ENCODE measurements at regions not wholly inside any gene's neighbourhood (a gene's known extent, or its start where the extent isn't known, plus 50 kb on each side); places are given as distances from the start of the nearest gene placed in this dataset.

- Histone ChIP-seq H3K79me2 (ENCODE audit: control insufficient read depth, insufficient read depth, low read length) (no peaks in the 10 kb centered on the region), H3K27ac (ENCODE audit: control insufficient read depth, insufficient read depth) (no peak overlapping the region), H4K20me1 (ENCODE audit: control insufficient read depth, insufficient read depth) (no peaks in the 10 kb centered on the region), H3K9ac (ENCODE audit: control insufficient read depth, insufficient read depth, low read length) (no peak overlapping the region), H3K27me3 (replicated peaks in 1 of 2; ENCODE audit: control insufficient read depth in 2 of 2, insufficient read depth in 2 of 2, low read length in 1 of 2) (no peaks in the 10 kb centered on the region), H3K9me3 (replicated peaks; ENCODE audit: control insufficient read depth, insufficient read depth, low read length) (no peaks in the 10 kb centered on the region), H2AFZ (ENCODE audit: control insufficient read depth, low read depth, low read length) (no peak overlapping the region), H3K36me3 (ENCODE audit: control insufficient read depth in 2 of 2, insufficient read depth in 2 of 2, low read length in 1 of 2) (no peaks in the 10 kb centered on the region), H3K4me1 (ENCODE audit: control insufficient read depth, insufficient read depth, low read length) (no peaks in the 10 kb centered on the region), H3K4me2 (ENCODE audit: control insufficient read depth, insufficient read depth) (no peak overlapping the region), H3K4me3 (no peak overlapping the region)
- ChIA-PET CTCF (interaction anchor here (2.7 kb wide), 1 partner anchor 18 kb away, joined by 12 read pairs; no protein-coding TSS in a partner anchor), RAD21 (ENCODE audit: unreplicated experiment) (no interaction called here), SMC1A (ENCODE audit: uncharacterized antibody, unreplicated experiment) (interaction anchor here (1.4 kb wide), 1 partner anchor 8 kb away, joined by 3 read pairs; no protein-coding TSS in a partner anchor), POLR2A (no interaction called here)
- intact Hi-C loops (cut with micrococcal nuclease; ENCODE audit: unreplicated experiment), result no loop called here
- TF ChIP-seq YY1 (IDR thresholded peaks at IDR 0.05; ENCODE audit: low read depth, low read length), result no peak
- WGBS (ENCODE audit: insufficient coverage, insufficient replicate concordance, low lambda C conversion rate, missing lambda C conversion rate), result 29% methylated on average over 6 of the region's 6 CpGs
- BruUV-seq (replicated peaks), result no TSS peak
- in situ Hi-C loops (cut with MboI), result no loop called here
- no peak for ATAC-seq
- FAIRE-seq, result no peak
- no peak for DNase-seq (ENCODE audit: low read depth, low spot score)
Observed at GRCh38 chr10:28411136-28411460, 108.2 kb upstream of the MPP7 start.

GRCh38 chr10:28411648-28412047 lies 108.8 kb upstream of the MPP7 start:
- ATAC-seq, result peak; percentile 88
- Histone ChIP-seq H3K36me3 (ENCODE audit: control insufficient read depth in 2 of 2, insufficient read depth in 2 of 2, low read length in 1 of 2) (no peaks in the 10 kb centered on the region), H3K9me3 (replicated peaks; ENCODE audit: control insufficient read depth, insufficient read depth, low read length) (no peaks in the 10 kb centered on the region), H3K27me3 (replicated peaks in 1 of 2; ENCODE audit: control insufficient read depth in 2 of 2, insufficient read depth in 2 of 2, low read length in 1 of 2) (no peaks in the 10 kb centered on the region), H2AFZ (ENCODE audit: control insufficient read depth, low read depth, low read length) (no peak overlapping the region), H4K20me1 (ENCODE audit: control insufficient read depth, insufficient read depth) (no peaks in the 10 kb centered on the region), H3K9ac (ENCODE audit: control insufficient read depth, insufficient read depth, low read length) (no peak overlapping the region), H3K4me2 (ENCODE audit: control insufficient read depth, insufficient read depth) (no peak overlapping the region), H3K4me3 (no peak overlapping the region), H3K79me2 (ENCODE audit: control insufficient read depth, insufficient read depth, low read length) (no peaks in the 10 kb centered on the region), H3K4me1 (ENCODE audit: control insufficient read depth, insufficient read depth, low read length) (no peaks in the 10 kb centered on the region), H3K27ac (ENCODE audit: control insufficient read depth, insufficient read depth) (no peak overlapping the region)
- in situ Hi-C loops (cut with MboI), result no loop called here
- SMC1A ChIA-PET (ENCODE audit: uncharacterized antibody, unreplicated experiment), result interaction anchor here (1.4 kb wide), 1 partner anchor 9 kb away, joined by 3 read pairs; no protein-coding TSS in a partner anchor
- RAD21 ChIA-PET (ENCODE audit: unreplicated experiment), result no interaction called here
- FAIRE-seq, result no peak
- intact Hi-C loops (cut with micrococcal nuclease; ENCODE audit: unreplicated experiment), result no loop called here
- POLR2A ChIA-PET, result no interaction called here
- no TSS peak for BruUV-seq (replicated peaks)
- DNase-seq (ENCODE audit: low read depth, low spot score), result no peak
- 2% methylated on average over 4 of the region's 4 CpGs for WGBS (ENCODE audit: insufficient coverage, insufficient replicate concordance, low lambda C conversion rate, missing lambda C conversion rate)
- CTCF ChIA-PET, result no interaction called here
- TF ChIP-seq ZNF622 (IDR thresholded peaks at IDR 0.05), result no peak
- no peak for TF ChIP-seq HCFC1 (IDR thresholded peaks at IDR 0.05; ENCODE audit: low read length)
- TF ChIP-seq ASH2L (IDR thresholded peaks at IDR 0.05; ENCODE audit: borderline replicate concordance, low read depth), result no peak
- no peak for TF ChIP-seq WRNIP1 (IDR thresholded peaks at IDR 0.05; ENCODE audit: borderline replicate concordance, low read depth, low read length)
- peak; percentile 66 to 69 for TF ChIP-seq IKZF2 (IDR thresholded peaks at IDR 0.05)
- no peak for TF ChIP-seq ZNF274 (IDR thresholded peaks at IDR 0.05; ENCODE audit: insufficient read depth, insufficient read length)
- peak; percentile 72; the same call in 1 of the 2 replicates for TF ChIP-seq CREM (IDR thresholded peaks at IDR 0.05; ENCODE audit: low read depth)
- no peak for TF ChIP-seq SMC3 (IDR thresholded peaks at IDR 0.05; ENCODE audit: borderline replicate concordance, low read length)
- TF ChIP-seq CHD1 (IDR thresholded peaks at IDR 0.05; ENCODE audit: low read depth, low read length), result no peak
- no peak for TF ChIP-seq ZBTB33 (IDR thresholded peaks at IDR 0.05)
- no peak for TF ChIP-seq MLLT1 (IDR thresholded peaks at IDR 0.05)
- TF ChIP-seq BHLHE40 (IDR thresholded peaks at IDR 0.05; ENCODE audit: borderline replicate concordance in 1 of 2, low read depth in 2 of 2, low read length in 1 of 2), result no peak
- no peak for TF ChIP-seq RB1 (IDR thresholded peaks at IDR 0.05; ENCODE audit: borderline replicate concordance)

Data from GM12878 (cell line).